ENCODE measurements at regions not wholly inside any gene's neighbourhood (a gene's known extent, or its start where the extent isn't known, plus 50 kb on each side); places are given as distances from the start of the nearest gene placed in this dataset.

- TF ChIP-seq POLR2AphosphoS5 (IDR thresholded peaks at IDR 0.05; ENCODE audit: insufficient read depth in 1 of 2, low read depth in 1 of 2) = no peak
- TF ChIP-seq CTCF (IDR thresholded peaks at IDR 0.05) = no peak
- TF ChIP-seq POLR2A (IDR thresholded peaks at IDR 0.05) = no peak
- Histone ChIP-seq H3K27ac (no peak overlapping the region), H3K27me3 (no peaks in the 10 kb centered on the region), H3K9me3 (no peaks in the 10 kb centered on the region), H3K4me3 (no peak overlapping the region), H3K4me1 (no peaks in the 10 kb centered on the region), H3K36me3 (no peaks in the 10 kb centered on the region)
- no peak for DNase-seq (ENCODE audit: extremely low spot score in 2 of 2)
- intact Hi-C loops (cut with DNase I) = no loop called here
Measured at GRCh38 chr2:220143336-220143735, 515.9 kb downstream of the SLC4A3 start.

GRCh38 chr2:220144411-220144810 lies 517.0 kb downstream of the SLC4A3 start:
- DNase-seq (ENCODE audit: extremely low spot score in 2 of 2) = no peak
- no peak overlapping the region for H3K27ac ChIP-seq
- no peak overlapping the region for H3K4me3 ChIP-seq
- H3K27me3 ChIP-seq = no peaks in the 10 kb centered on the region
- H3K4me1 ChIP-seq = no peaks in the 10 kb centered on the region
- H3K36me3 ChIP-seq = no peaks in the 10 kb centered on the region
- TF ChIP-seq CTCF (IDR thresholded peaks at IDR 0.05) (no peak), POLR2AphosphoS5 (IDR thresholded peaks at IDR 0.05; ENCODE audit: insufficient read depth in 1 of 2, low read depth in 1 of 2) (no peak), POLR2A (IDR thresholded peaks at IDR 0.05) (no peak)
- intact Hi-C loops (cut with DNase I) = no loop called here
- H3K9me3 ChIP-seq = no peaks in the 10 kb centered on the region

- Histone ChIP-seq H3K36me3 (no peaks in the 10 kb centered on the region), H3K4me1 (peaks cover 5% of the 10 kb centered on the region), H3K4me3 (no peak overlapping the region), H3K27ac (no peak overlapping the region), H3K9me3 (no peaks in the 10 kb centered on the region), H3K27me3 (no peaks in the 10 kb centered on the region)
- no peak for DNase-seq (ENCODE audit: extremely low spot score in 2 of 2)
- TF ChIP-seq POLR2AphosphoS5 (IDR thresholded peaks at IDR 0.05; ENCODE audit: insufficient read depth in 1 of 2, low read depth in 1 of 2) (no peak), POLR2A (IDR thresholded peaks at IDR 0.05) (no peak), CTCF (IDR thresholded peaks at IDR 0.05) (no peak)
- intact Hi-C loops (cut with DNase I) = no loop called here
Measured at GRCh38 chr2:220147161-220148038, 520.0 kb downstream of the SLC4A3 start.

DNA sequence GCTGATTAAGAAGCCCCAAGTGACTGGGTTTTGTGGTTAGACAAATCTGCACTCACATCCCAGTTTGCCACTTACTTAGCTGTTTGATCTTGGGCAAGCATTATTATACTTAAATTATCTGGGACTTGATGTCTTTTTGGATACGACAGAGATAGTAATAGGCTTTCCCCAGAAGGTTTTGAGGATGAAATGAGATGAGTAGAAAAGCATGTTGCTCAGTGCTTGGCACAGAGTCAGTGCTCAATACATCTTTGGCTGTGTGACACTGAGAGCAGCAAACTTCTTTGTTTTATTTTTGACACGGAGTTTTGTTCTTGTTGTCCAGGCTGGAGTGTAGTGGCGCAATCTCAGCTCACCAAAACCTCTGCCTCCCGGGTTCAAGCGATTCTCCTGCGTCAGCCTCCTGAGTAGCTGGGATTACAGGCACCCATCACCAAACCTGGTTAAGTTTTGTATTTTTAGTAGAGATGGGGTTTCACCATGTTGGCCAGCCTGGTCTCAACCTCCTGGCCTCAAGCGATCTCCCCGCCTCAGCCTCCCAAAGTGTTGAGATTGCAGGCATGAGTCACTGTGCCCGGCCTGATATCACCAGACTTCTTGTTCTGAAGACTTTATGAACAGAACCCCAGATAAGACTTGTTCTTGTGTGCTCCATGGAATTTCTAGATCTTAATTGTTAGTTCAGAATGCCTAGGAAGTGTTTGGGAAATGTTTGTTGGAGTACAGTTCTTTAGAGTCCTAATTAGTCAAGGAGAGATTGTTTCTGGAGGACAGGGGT lies 521.2 kb downstream of the SLC4A3 start:
- Histone ChIP-seq H3K36me3 (no peaks in the 10 kb centered on the region), H3K27me3 (no peaks in the 10 kb centered on the region), H3K4me3 (no peak overlapping the region), H3K27ac (no peak overlapping the region), H3K9me3 (no peaks in the 10 kb centered on the region), H3K4me1 (peaks cover 5% of the 10 kb centered on the region)
- DNase-seq (ENCODE audit: extremely low spot score in 2 of 2) = no peak
- intact Hi-C loops (cut with DNase I) = no loop called here
- TF ChIP-seq CTCF (IDR thresholded peaks at IDR 0.05) (no peak), POLR2AphosphoS5 (IDR thresholded peaks at IDR 0.05; ENCODE audit: insufficient read depth in 1 of 2, low read depth in 1 of 2) (no peak), POLR2A (IDR thresholded peaks at IDR 0.05) (no peak)
